Stimulated activated memory B cell treated with anti-CD40 and anti-IgM and Interleukin-4, amounts not matched to agents 10 μg/mL and 1 μg/mL and 100 μg/mL, for 72 hours (primary cell): ENCODE measurements at regions not wholly inside any gene's neighbourhood (a gene's known extent, or its start where the extent isn't known, plus 50 kb on each side); places are given as distances from the start of the nearest gene placed in this dataset.
"Not testable (repeated sequence)": the region's sequence is repeated elsewhere in the genome, so short reads cannot be mapped to it uniquely, and the experiment has no call there.

ENCODE experiments used
- ATAC-seq: fragments of 150-1000 bp; cut with Tn5 transposase; 2 replicates; pipeline ENCODE4 v1.10.0; 2021
- H3K27ac Mint-ChIP-seq: one replicate; pipeline ENCODE4 v1.8.0; 2022; ENCODE audit warnings: mild to moderate bottlenecking, mixed read lengths
- H3K27me3 Mint-ChIP-seq: one replicate; pipeline ENCODE4 v1.8.0; 2022; ENCODE audit warnings: mixed read lengths
- H3K36me3 Mint-ChIP-seq: one replicate; pipeline ENCODE4 v1.8.0; 2022; ENCODE audit warnings: mixed read lengths
- H3K4me1 Mint-ChIP-seq: one replicate; pipeline ENCODE4 v1.8.0; 2022; ENCODE audit warnings: mixed read lengths
- H3K4me3 Mint-ChIP-seq: one replicate; pipeline ENCODE4 v1.8.0; 2022; ENCODE audit warnings: mild to moderate bottlenecking, moderate library complexity, mixed read lengths
- H3K9me3 Mint-ChIP-seq: one replicate; pipeline ENCODE4 v1.8.0; 2022; ENCODE audit warnings: mixed read lengths

DNA sequence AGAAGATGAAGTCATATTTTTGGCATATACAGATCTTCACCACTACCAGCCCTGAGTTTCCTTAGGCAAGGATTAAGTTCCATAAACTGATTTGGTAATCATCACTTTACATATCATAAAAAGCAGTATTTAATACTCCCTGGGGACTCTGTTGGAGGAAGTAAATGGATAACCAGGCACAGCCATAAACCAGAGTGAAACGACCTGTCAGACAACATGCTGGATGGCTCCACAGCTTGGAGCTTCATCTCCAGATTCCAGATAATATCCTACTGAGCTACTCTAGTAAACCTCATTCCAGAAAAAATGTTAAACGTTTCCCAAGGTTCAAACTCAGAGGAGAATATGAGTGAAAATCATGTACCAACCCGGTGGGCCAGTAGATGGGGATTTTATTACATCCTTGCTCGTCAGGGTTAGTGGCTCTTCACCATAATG is 109.2 kb downstream of the BASP1 start:
- Mint-ChIP-seq H3K4me1 (no peaks in the 10 kb centered on the region), H3K4me3 (no peak overlapping the region), H3K9me3 (peaks cover 9% of the 10 kb centered on the region), H3K36me3 (no peaks in the 10 kb centered on the region), H3K27ac (no peak overlapping the region), H3K27me3 (no peaks in the 10 kb centered on the region)
- no peak for ATAC-seq

GRCh38 chr5:17327048-17327625 is 109.7 kb downstream of the BASP1 start:
- ATAC-seq, result no peak
- no peaks in the 10 kb centered on the region for H3K4me1 Mint-ChIP-seq
- H3K36me3 Mint-ChIP-seq, result no peaks in the 10 kb centered on the region
- no peaks in the 10 kb centered on the region for H3K27me3 Mint-ChIP-seq
- H3K4me3 Mint-ChIP-seq, result no peak overlapping the region
- peaks cover 11% of the 10 kb centered on the region for H3K9me3 Mint-ChIP-seq
- H3K27ac Mint-ChIP-seq, result no peak overlapping the region

DNA sequence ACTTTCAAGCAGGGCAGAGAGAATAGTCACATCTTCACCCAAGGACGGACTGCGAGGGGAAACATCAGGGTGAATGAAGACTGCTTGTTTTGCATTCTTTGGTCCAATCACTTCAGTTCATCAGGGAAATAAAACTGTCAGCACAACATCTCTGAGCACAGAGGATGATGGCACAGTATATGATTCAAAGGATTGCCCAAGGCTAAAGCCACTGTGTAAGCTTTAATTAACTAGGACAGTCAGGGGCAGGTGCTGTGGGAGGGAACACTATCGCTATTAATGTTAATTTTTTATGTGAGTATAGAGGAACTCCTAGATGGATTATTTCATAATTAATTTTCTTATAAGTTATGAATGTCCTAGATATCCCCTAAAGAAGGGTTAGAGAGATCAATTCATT is 112.1 kb downstream of the BASP1 start:
- H3K27me3 Mint-ChIP-seq, result no peaks in the 10 kb centered on the region
- no peak overlapping the region for H3K4me3 Mint-ChIP-seq
- no peaks in the 10 kb centered on the region for H3K4me1 Mint-ChIP-seq
- peaks cover 17% of the 10 kb centered on the region for H3K9me3 Mint-ChIP-seq
- peaks cover 5% of the 10 kb centered on the region for H3K36me3 Mint-ChIP-seq
- ATAC-seq, result no peak
- H3K27ac Mint-ChIP-seq, result no peak overlapping the region

DNA sequence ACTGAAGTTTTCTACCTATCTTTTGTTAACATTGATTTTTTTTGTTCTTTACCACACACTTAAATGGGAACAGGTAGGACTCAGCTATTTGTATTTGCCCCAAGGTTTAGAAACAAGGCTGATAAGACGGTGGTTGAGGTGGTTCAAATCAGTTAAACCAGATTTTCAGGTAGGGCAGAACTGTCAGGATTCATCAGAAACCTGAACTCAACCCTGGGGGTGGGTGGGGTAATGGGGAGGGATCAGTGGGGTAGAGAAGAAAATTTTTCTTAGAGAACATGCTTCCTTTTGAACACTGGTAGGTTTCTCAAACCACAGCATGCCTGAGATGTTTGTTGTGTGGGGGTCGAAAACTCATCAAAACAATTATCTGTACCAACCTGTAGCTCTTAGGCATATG is 113.0 kb downstream of the BASP1 start:
- Mint-ChIP-seq H3K36me3 (peaks cover 5% of the 10 kb centered on the region), H3K9me3 (peaks cover 16% of the 10 kb centered on the region), H3K4me1 (no peaks in the 10 kb centered on the region), H3K27ac (no peak overlapping the region), H3K27me3 (no peaks in the 10 kb centered on the region), H3K4me3 (no peak overlapping the region)
- no peak for ATAC-seq

DNA sequence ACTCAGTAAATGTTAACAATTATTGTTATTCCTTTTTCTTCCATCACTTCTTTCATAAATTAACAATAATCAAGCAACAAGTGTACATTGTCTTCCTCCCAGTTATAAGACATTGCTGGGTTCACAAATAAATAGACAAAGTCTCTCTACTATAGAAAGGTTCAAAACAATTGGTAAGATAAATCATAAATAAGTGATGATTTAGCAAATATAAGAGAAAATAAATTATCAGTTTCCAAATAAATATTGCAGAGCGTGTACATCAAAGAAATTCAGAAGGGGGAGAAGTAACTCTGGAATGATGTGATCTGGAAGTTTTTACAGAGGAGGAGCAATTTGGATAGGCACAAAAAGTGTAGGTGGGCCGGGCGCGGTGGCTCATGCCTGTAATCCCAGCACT is 114.2 kb downstream of the BASP1 start:
- H3K4me1 Mint-ChIP-seq, result no peaks in the 10 kb centered on the region
- ATAC-seq, result no peak
- H3K4me3 Mint-ChIP-seq, result no peak overlapping the region
- peaks cover 18% of the 10 kb centered on the region for H3K9me3 Mint-ChIP-seq
- H3K27ac Mint-ChIP-seq, result no peak overlapping the region
- H3K36me3 Mint-ChIP-seq, result peaks cover 5% of the 10 kb centered on the region
- no peaks in the 10 kb centered on the region for H3K27me3 Mint-ChIP-seq

- Mint-ChIP-seq H3K36me3 (peaks cover 5% of the 10 kb centered on the region), H3K27me3 (no peaks in the 10 kb centered on the region), H3K4me1 (no peaks in the 10 kb centered on the region), H3K9me3 (peaks cover 18% of the 10 kb centered on the region), H3K4me3 (no peak overlapping the region), H3K27ac (no peak overlapping the region)
- no peak for ATAC-seq
Measured at GRCh38 chr5:17333755-17334154, 116.3 kb downstream of the BASP1 start.

GRCh38 chr5:17336054-17336453 is 118.6 kb downstream of the BASP1 start:
- Mint-ChIP-seq H3K9me3 (peaks cover 16% of the 10 kb centered on the region), H3K36me3 (peaks cover 5% of the 10 kb centered on the region), H3K27me3 (no peaks in the 10 kb centered on the region), H3K4me1 (no peaks in the 10 kb centered on the region), H3K4me3 (no peak overlapping the region), H3K27ac (no peak overlapping the region)
- ATAC-seq, result no peak

- H3K4me1 Mint-ChIP-seq, H3K27ac Mint-ChIP-seq, ATAC-seq, H3K36me3 Mint-ChIP-seq, H3K9me3 Mint-ChIP-seq, H3K4me3 Mint-ChIP-seq, H3K27me3 Mint-ChIP-seq: not testable (repeated sequence)
Measured at GRCh38 chr5:17336723-17337122, 119.3 kb downstream of the BASP1 start.

GRCh38 chr5:17339841-17340240 is 122.4 kb downstream of the BASP1 start:
- Mint-ChIP-seq H3K27ac (no peak overlapping the region), H3K9me3 (peaks cover 2% of the 10 kb centered on the region), H3K4me3 (no peak overlapping the region), H3K36me3 (no peaks in the 10 kb centered on the region), H3K27me3 (no peaks in the 10 kb centered on the region), H3K4me1 (peaks cover 9% of the 10 kb centered on the region)
- ATAC-seq, result no peak

- no peaks in the 10 kb centered on the region for H3K36me3 Mint-ChIP-seq
- no peak for ATAC-seq
- no peak overlapping the region for H3K27ac Mint-ChIP-seq
- peaks cover 9% of the 10 kb centered on the region for H3K4me1 Mint-ChIP-seq
- no peaks in the 10 kb centered on the region for H3K27me3 Mint-ChIP-seq
- no peak overlapping the region for H3K4me3 Mint-ChIP-seq
- H3K9me3 Mint-ChIP-seq, result peaks cover 2% of the 10 kb centered on the region
Measured at GRCh38 chr5:17340379-17340778, 122.9 kb downstream of the BASP1 start.

GRCh38 chr5:17340819-17341218 is 123.4 kb downstream of the BASP1 start:
- H3K4me1 Mint-ChIP-seq, result peaks cover 9% of the 10 kb centered on the region
- H3K27me3 Mint-ChIP-seq, result no peaks in the 10 kb centered on the region
- no peak for ATAC-seq
- H3K27ac Mint-ChIP-seq, result no peak overlapping the region
- no peaks in the 10 kb centered on the region for H3K36me3 Mint-ChIP-seq
- H3K4me3 Mint-ChIP-seq, result no peak overlapping the region
- no peaks in the 10 kb centered on the region for H3K9me3 Mint-ChIP-seq

- Mint-ChIP-seq H3K9me3 (no peaks in the 10 kb centered on the region), H3K4me1 (peaks cover 9% of the 10 kb centered on the region), H3K4me3 (no peak overlapping the region), H3K36me3 (no peaks in the 10 kb centered on the region), H3K27me3 (no peaks in the 10 kb centered on the region), H3K27ac (no peak overlapping the region)
- peak; percentile 85 for ATAC-seq
Measured at GRCh38 chr5:17343675-17344074, 126.2 kb downstream of the BASP1 start.

GRCh38 chr5:17346811-17347210 is 129.4 kb downstream of the BASP1 start:
- Mint-ChIP-seq H3K4me3 (no peak overlapping the region), H3K36me3 (no peaks in the 10 kb centered on the region), H3K9me3 (no peaks in the 10 kb centered on the region), H3K27me3 (no peaks in the 10 kb centered on the region), H3K4me1 (peaks cover 9% of the 10 kb centered on the region), H3K27ac (no peak overlapping the region)
- no peak for ATAC-seq

GRCh38 chr5:17352223-17352622 is 134.8 kb downstream of the BASP1 start:
- Mint-ChIP-seq H3K9me3 (peaks cover 6% of the 10 kb centered on the region), H3K36me3 (peaks cover 4% of the 10 kb centered on the region), H3K4me3 (no peak overlapping the region), H3K27me3 (no peaks in the 10 kb centered on the region), H3K27ac (no peak overlapping the region), H3K4me1 (peaks cover 14% of the 10 kb centered on the region)
- no peak for ATAC-seq

DNA sequence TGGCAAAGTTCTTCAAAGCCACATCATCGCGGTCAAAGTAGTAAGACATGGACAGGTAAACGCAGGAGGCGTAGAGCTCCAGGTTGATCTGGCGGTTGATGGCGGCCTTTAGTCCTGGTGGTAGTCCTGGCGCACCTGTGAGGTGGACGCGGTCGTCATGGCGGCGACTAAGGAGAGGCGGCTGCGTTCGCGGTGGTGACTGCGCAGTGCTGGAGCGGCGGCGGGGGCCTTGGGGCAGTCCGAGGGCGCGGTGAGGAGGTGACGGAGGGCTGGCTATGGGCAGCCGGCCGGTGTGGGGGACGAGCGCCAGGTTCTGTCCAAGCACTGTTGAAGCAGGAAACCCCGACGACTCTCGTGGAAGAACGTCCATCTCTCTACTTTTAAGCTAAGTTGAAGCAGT is 136.8 kb downstream of the BASP1 start:
- Mint-ChIP-seq H3K9me3 (peaks cover 10% of the 10 kb centered on the region), H3K27me3 (no peaks in the 10 kb centered on the region), H3K4me3 (peak overlapping the region; percentile 21), H3K4me1 (peaks cover 14% of the 10 kb centered on the region), H3K36me3 (peaks cover 4% of the 10 kb centered on the region), H3K27ac (no peak overlapping the region)
- no peak for ATAC-seq

- H3K4me1 Mint-ChIP-seq, result peaks cover 14% of the 10 kb centered on the region
- peaks cover 10% of the 10 kb centered on the region for H3K9me3 Mint-ChIP-seq
- peak; percentile 72 for ATAC-seq
- peak overlapping the region; percentile 60 for H3K27ac Mint-ChIP-seq
- H3K4me3 Mint-ChIP-seq, result no peak overlapping the region
- peaks cover 4% of the 10 kb centered on the region for H3K36me3 Mint-ChIP-seq
- no peaks in the 10 kb centered on the region for H3K27me3 Mint-ChIP-seq
Measured at GRCh38 chr5:17355586-17356346, 138.3 kb downstream of the BASP1 start.
